Activated CD4-positive, CD25-positive, alpha-beta regulatory T cell (primary cell): ENCODE measurements at regions not wholly inside any gene's neighbourhood (a gene's known extent, or its start where the extent isn't known, plus 50 kb on each side); places are given as distances from the start of the nearest gene placed in this dataset.

Experiments used
- DNase-seq, 4 experiments: peaks; one replicate each; lab custom pipeline; 2025; lab: John Stamatoyannopoulos, UW

GRCh38 chr5:66306105-66306843 lies 162.2 kb downstream of the SREK1 start:
- DNase-seq: peak in 1 of 4 experiments; percentile 0

- no peak for DNase-seq
Measured at GRCh38 chr5:66306844-66307315, 162.8 kb downstream of the SREK1 start.

GRCh38 chr5:66307647-66308241 lies 163.6 kb downstream of the SREK1 start:
- DNase-seq: no peak

- no peak for DNase-seq
Measured at GRCh38 chr5:66312266-66312665, 168.2 kb downstream of the SREK1 start.

- DNase-seq: no peak
Measured at GRCh38 chr5:66315784-66316183, 171.7 kb downstream of the SREK1 start.

GRCh38 chr5:66322786-66323528 lies 178.9 kb downstream of the SREK1 start:
- no peak for DNase-seq

- no peak for DNase-seq
Measured at GRCh38 chr5:66323529-66323895, 179.4 kb downstream of the SREK1 start.

GRCh38 chr5:66324357-66324756 lies 180.3 kb downstream of the SREK1 start:
- DNase-seq: no peak

GRCh38 chr5:66326276-66326675 lies 182.2 kb downstream of the SREK1 start:
- DNase-seq: no peak

GRCh38 chr5:66327008-66327407 lies 182.9 kb downstream of the SREK1 start:
- DNase-seq: no peak

- DNase-seq: no peak
Measured at GRCh38 chr5:66329078-66329477, 185.0 kb downstream of the SREK1 start.

- DNase-seq: no peak
Measured at GRCh38 chr5:66333192-66333591, 189.1 kb downstream of the SREK1 start.

GRCh38 chr5:66337626-66338226 lies 193.6 kb downstream of the SREK1 start:
- DNase-seq: no peak

- DNase-seq: no peak
Measured at GRCh38 chr5:66338828-66339227, 194.7 kb downstream of the SREK1 start.

GRCh38 chr5:66339896-66340295 lies 195.8 kb downstream of the SREK1 start:
- no peak for DNase-seq

- DNase-seq: no peak
Measured at GRCh38 chr5:66340786-66341185, 196.7 kb downstream of the SREK1 start.

- no peak for DNase-seq
Measured at GRCh38 chr5:66342341-66342880, 198.3 kb downstream of the SREK1 start.

GRCh38 chr5:66343370-66344071 lies 199.4 kb downstream of the SREK1 start:
- DNase-seq: no peak

- DNase-seq: no peak
Measured at GRCh38 chr5:66344544-66344943, 200.4 kb downstream of the SREK1 start.

- no peak for DNase-seq
Measured at GRCh38 chr5:66345281-66345680, 201.2 kb downstream of the SREK1 start.

GRCh38 chr5:66346869-66347268 lies 202.8 kb downstream of the SREK1 start:
- no peak for DNase-seq
